ENCODE measurements at regions not wholly inside any gene's neighbourhood (a gene's known extent, or its start where the extent isn't known, plus 50 kb on each side); places are given as distances from the start of the nearest gene placed in this dataset.
"Not testable (repeated sequence)": the region's sequence is repeated elsewhere in the genome, so short reads cannot be mapped to it uniquely, and the experiment has no call there.

DNA sequence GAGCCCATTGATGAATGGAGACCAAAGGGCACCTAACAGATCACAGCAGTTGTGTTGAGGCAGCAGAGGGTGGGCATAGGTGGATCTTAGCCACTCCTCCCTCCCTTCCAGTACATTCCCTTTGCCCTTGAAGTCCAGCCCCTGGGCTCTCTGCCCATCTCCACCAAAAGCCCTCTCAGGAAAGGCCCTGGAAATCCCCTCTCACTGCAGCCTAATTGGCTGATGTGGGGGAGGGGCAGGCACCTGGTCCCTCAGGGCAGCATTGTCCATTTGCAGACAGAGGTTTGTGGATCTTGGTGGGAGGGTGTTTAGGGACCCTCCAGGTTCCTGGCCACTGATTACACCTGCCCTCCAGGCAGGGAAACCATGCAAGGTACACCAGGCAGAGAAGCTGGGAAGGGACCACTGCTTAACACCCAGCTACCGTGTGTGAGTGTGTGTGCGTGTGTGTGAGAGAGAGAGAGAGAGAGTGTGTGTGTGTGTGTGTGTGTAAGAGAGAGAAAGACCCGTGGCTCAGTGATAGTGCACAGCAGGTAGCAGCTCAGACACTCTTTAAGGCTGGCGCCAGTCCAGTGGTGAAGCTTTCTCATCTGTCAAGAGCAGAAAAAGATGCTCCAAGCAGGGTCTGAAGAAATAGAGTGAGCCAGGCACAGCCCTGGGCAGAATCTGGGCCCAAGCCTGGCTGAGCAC is 71.1 kb downstream of the MATN1 start:
- WGBS, 5 donors: 55 to 65% (median 60%) methylated on average over 4 of the region's 4 CpGs
- TF ChIP-seq POLR2A (IDR thresholded peaks at IDR 0.05): no peak
- TF ChIP-seq, protein P1, sequence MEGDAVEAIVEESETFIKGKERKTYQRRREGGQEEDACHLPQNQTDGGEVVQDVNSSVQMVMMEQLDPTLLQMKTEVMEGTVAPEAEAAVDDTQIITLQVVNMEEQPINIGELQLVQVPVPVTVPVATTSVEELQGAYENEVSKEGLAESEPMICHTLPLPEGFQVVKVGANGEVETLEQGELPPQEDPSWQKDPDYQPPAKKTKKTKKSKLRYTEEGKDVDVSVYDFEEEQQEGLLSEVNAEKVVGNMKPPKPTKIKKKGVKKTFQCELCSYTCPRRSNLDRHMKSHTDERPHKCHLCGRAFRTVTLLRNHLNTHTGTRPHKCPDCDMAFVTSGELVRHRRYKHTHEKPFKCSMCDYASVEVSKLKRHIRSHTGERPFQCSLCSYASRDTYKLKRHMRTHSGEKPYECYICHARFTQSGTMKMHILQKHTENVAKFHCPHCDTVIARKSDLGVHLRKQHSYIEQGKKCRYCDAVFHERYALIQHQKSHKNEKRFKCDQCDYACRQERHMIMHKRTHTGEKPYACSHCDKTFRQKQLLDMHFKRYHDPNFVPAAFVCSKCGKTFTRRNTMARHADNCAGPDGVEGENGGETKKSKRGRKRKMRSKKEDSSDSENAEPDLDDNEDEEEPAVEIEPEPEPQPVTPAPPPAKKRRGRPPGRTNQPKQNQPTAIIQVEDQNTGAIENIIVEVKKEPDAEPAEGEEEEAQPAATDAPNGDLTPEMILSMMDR (IDR thresholded peaks at IDR 0.05 in 8 of 11, conservative IDR thresholded peaks at IDR 0.05 in 3 of 11): no peak
- TF ChIP-seq POLR2AphosphoS5 (IDR thresholded peaks at IDR 0.05): no peak
- Histone ChIP-seq H3K36me3 (no peaks in the 10 kb centered on the region), H3K9me3 (no peaks in the 10 kb centered on the region), H3K27ac (no peak overlapping the region), H3K4me1 (peaks cover 0 to 6% (median 0%) of the 10 kb centered on the region in 6 donors), H3K4me3 (no peak overlapping the region), H3K27me3 (replicated peaks in 1 of 7) (peaks cover 0 to 64% (median 5%) of the 10 kb centered on the region in 7 donors)
- intact Hi-C loops (cut with DNase I; ENCODE audit: low total_unique reads): no loop called here
- peak; percentile 20 for DNase-seq

DNA sequence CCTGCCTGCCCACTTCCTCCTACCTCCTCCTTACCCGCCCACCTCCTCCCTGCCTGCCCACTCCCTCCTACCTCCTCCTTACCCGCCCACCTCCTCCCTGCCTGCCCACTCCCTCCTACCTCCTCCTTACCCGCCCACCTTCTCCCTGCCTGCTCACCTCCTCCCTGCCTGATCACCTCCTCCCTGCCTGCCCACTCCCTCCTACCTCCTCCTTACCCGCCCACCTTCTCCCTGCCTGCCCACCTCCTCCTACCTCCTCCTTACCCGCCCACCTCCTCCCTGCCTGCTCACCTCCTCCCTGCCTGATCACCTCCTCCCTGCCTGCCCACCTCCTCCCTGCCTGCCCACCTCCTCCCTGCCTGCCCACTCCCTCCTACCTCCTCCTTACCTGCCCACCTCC is 72.0 kb downstream of the MATN1 start:
- 50 to 68% (median 61%) methylated on average over 5 of the region's 5 CpGs for WGBS, 5 donors
- DNase-seq: peak; percentile 13
- intact Hi-C loops (cut with DNase I; ENCODE audit: low total_unique reads); H3K36me3 ChIP-seq; H3K4me1 ChIP-seq; H3K4me3 ChIP-seq; H3K9me3 ChIP-seq; H3K27ac ChIP-seq: not testable (repeated sequence)
- peaks cover 0 to 64% (median 6%) of the 10 kb centered on the region in 7 donors for H3K27me3 ChIP-seq (replicated peaks in 1 of 7)

DNA sequence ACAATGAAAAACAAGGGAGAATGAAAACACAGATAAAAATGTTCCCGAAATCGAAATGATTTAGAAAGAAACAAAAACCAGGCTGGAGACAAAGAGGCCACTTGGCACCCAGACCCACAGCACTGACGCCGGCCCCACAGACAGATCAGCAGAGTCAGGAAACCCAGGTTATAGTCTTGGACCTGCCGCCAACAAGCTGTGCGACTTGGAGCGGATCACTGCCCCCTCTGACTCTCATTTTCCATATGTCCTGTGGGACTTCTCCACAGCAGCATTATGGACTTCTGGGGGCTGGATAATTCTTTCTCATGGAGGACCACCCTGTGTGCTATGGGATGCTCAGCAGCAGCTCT is 72.4 kb downstream of the MATN1 start:
- no peak overlapping the region for H3K4me3 ChIP-seq
- H3K27ac ChIP-seq: no peak overlapping the region
- peaks cover 0 to 6% (median 0%) of the 10 kb centered on the region in 6 donors for H3K4me1 ChIP-seq
- 66 to 74% (median 72%) methylated on average over 7 of the region's 7 CpGs for WGBS, 5 donors
- intact Hi-C loops (cut with DNase I; ENCODE audit: low total_unique reads): no loop called here
- no peak for DNase-seq
- no peaks in the 10 kb centered on the region for H3K36me3 ChIP-seq
- TF ChIP-seq, protein P1 (IDR thresholded peaks at IDR 0.05 in 8 of 11, conservative IDR thresholded peaks at IDR 0.05 in 3 of 11): no peak
- TF ChIP-seq POLR2AphosphoS5 (IDR thresholded peaks at IDR 0.05): no peak
- TF ChIP-seq POLR2A (IDR thresholded peaks at IDR 0.05): no peak
- H3K9me3 ChIP-seq: no peaks in the 10 kb centered on the region
- peaks cover 0 to 68% (median 11%) of the 10 kb centered on the region in 7 donors for H3K27me3 ChIP-seq (replicated peaks in 1 of 7)

DNA sequence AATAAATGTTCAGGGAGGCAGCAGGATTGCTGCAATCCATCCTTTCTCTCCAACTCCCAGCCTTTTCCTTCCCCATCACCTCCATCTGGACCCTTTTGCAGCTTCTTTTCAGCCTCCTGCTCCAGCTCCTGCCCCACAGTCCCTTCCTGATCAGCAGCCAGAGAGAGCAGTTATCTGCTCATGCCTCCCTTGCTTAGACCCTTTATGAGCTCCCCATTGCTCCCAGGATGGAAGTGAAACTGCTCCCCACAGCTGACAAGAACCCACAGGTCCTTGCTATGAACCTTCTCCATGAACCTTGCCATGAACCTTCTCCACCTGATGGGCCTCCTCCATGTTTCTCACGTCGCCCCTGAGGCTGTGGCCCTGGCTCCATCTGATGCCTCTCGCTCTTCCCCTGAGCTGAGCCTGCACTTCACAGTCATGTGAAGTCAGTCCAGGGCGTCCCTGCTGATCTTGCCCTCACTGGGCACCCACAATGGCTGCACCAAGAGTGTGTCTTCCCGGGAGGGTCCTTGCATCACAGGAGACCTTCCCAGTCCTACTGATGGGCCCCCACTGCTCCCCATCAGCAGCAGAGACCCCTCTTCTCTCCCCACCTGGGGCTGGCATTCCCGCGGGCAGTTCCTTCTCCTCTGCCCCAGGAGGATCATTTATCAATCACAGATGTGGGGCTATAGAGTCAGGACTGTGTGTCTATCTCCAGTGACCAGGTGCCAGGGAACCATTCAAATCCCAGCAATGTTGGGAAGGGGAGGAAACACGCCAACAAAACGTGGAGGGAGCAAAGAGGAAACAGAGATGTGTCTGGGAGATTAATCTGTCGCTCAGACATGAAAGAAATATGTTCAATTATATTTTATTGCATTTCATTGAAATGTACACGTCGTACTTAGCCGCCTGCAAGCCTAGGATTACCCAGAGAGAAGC is 73.1 kb downstream of the MATN1 start:
- WGBS, 5 donors: 44 to 62% (median 51%) methylated on average over 11 to 13 of the region's 13 CpGs
- H3K27me3 ChIP-seq (replicated peaks in 1 of 7): peaks cover 0 to 75% (median 12%) of the 10 kb centered on the region in 7 donors
- no peak overlapping the region for H3K4me3 ChIP-seq
- no peaks in the 10 kb centered on the region for H3K36me3 ChIP-seq
- no peak overlapping the region for H3K27ac ChIP-seq
- H3K4me1 ChIP-seq: peaks cover 0 to 6% (median 0%) of the 10 kb centered on the region in 6 donors
- intact Hi-C loops (cut with DNase I; ENCODE audit: low total_unique reads): no loop called here
- H3K9me3 ChIP-seq: no peaks in the 10 kb centered on the region
- no peak for DNase-seq
- no peak for TF ChIP-seq POLR2A (IDR thresholded peaks at IDR 0.05)
- no peak for TF ChIP-seq POLR2AphosphoS5 (IDR thresholded peaks at IDR 0.05)

Data from spleen (tissue), 11 donors.